ENCODE measurements at regions not wholly inside any gene's neighbourhood (a gene's known extent, or its start where the extent isn't known, plus 50 kb on each side); places are given as distances from the start of the nearest gene placed in this dataset.

DNA sequence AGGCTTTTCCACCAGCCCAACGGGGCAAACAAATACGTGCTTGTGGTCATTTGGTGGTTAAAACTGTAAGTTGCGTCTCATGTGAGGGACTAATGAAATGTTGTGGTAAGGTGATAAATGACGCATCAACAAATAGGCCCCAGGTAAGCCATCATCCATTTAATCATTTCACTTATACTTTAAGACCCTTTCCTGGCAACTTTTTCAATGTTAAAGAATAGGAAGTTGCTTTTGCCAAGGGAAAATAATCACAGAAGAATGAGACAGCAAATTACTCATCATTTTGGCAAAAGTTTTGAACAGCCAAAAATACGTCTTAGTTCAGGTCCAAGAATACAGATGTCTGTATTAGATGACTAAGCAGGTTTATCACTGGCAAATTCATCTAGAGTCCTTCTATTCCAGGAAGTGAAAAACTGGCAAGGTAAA is 660.4 kb downstream of the SLITRK1 start:
- Histone ChIP-seq H3K27me3 (ENCODE audit: control insufficient read depth, insufficient read depth, low read length) (no peaks in the 10 kb centered on the region), H3K9me3 (ENCODE audit: control insufficient read depth in 2 of 3, insufficient read depth in 1 of 3, low read length in 3 of 3) (no peaks in the 10 kb centered on the region), H3K27ac (ENCODE audit: low read depth in 2 of 2, low read length in 2 of 2) (no peak overlapping the region), H3K4me1 (ENCODE audit: control insufficient read depth in 2 of 3, insufficient read depth in 2 of 3, low read depth in 1 of 3, low read length in 3 of 3) (no peaks in the 10 kb centered on the region), H3K9ac (ENCODE audit: low read length in 3 of 3) (no peak overlapping the region), H3K36me3 (ENCODE audit: control insufficient read depth in 2 of 3, insufficient read depth in 3 of 3, low read length in 3 of 3) (no peaks in the 10 kb centered on the region), H3K4me3 (ENCODE audit: low read length in 3 of 3) (no peak overlapping the region)
- FAIRE-seq (no peak), DNase-seq (no peak)
- intact Hi-C loops (cut with DNase I) = no loop called here
- TF ChIP-seq, protein P1, sequence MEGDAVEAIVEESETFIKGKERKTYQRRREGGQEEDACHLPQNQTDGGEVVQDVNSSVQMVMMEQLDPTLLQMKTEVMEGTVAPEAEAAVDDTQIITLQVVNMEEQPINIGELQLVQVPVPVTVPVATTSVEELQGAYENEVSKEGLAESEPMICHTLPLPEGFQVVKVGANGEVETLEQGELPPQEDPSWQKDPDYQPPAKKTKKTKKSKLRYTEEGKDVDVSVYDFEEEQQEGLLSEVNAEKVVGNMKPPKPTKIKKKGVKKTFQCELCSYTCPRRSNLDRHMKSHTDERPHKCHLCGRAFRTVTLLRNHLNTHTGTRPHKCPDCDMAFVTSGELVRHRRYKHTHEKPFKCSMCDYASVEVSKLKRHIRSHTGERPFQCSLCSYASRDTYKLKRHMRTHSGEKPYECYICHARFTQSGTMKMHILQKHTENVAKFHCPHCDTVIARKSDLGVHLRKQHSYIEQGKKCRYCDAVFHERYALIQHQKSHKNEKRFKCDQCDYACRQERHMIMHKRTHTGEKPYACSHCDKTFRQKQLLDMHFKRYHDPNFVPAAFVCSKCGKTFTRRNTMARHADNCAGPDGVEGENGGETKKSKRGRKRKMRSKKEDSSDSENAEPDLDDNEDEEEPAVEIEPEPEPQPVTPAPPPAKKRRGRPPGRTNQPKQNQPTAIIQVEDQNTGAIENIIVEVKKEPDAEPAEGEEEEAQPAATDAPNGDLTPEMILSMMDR (IDR thresholded peaks at IDR 0.05; ENCODE audit: borderline replicate concordance, extremely low read depth, insufficient read depth) = no peak

DNA sequence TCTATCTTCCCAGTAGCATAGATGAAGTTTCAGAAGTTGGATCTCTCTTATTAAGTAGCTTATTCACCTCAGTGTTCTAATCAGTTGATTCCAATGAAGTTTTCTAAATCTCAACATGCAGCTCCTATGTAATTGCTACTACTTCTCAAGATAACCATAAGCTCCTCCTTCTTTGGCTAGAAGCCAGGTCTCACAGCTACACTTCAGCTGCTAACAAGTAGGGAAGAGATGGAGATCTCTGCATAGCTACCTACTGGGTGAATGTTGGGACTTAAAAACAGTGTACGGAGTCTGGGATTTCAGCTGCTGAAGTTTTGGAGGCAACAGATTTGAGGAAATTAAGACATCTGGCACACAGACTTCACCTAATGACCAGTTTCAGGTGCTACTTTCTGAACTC is 661.0 kb downstream of the SLITRK1 start:
- H3K9ac ChIP-seq (ENCODE audit: low read length in 3 of 3) = no peak overlapping the region
- no peak for FAIRE-seq
- no peak for DNase-seq
- H3K36me3 ChIP-seq (ENCODE audit: control insufficient read depth in 2 of 3, insufficient read depth in 3 of 3, low read length in 3 of 3) = no peaks in the 10 kb centered on the region
- no peak overlapping the region for H3K27ac ChIP-seq (ENCODE audit: low read depth in 2 of 2, low read length in 2 of 2)
- TF ChIP-seq, protein P1 (IDR thresholded peaks at IDR 0.05; ENCODE audit: borderline replicate concordance, extremely low read depth, insufficient read depth) = no peak
- no peaks in the 10 kb centered on the region for H3K9me3 ChIP-seq (ENCODE audit: control insufficient read depth in 2 of 3, insufficient read depth in 1 of 3, low read length in 3 of 3)
- intact Hi-C loops (cut with DNase I) = no loop called here
- H3K4me3 ChIP-seq (ENCODE audit: low read length in 3 of 3) = no peak overlapping the region
- no peaks in the 10 kb centered on the region for H3K4me1 ChIP-seq (ENCODE audit: control insufficient read depth in 2 of 3, insufficient read depth in 2 of 3, low read depth in 1 of 3, low read length in 3 of 3)
- H3K27me3 ChIP-seq (ENCODE audit: control insufficient read depth, insufficient read depth, low read length) = no peaks in the 10 kb centered on the region

DNA sequence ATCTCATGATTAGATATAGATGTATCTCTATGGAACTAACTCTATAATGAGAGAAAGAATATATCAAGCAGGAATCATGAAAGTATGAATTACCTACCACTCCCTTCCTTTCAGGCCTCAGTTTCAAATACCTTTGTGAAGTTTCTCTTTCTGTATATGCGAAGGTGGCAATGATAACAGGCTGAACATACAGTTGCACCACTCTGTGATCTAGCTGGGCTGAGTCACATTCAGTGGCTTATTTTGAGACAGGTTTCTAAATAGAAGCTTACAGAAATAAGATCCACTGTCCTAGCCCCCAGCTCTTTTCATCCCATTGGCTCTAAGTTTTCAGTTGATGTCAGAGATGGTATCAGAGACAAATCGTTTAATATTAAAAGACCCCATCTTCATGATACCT is 662.0 kb downstream of the SLITRK1 start:
- no peak for FAIRE-seq
- H3K27ac ChIP-seq (ENCODE audit: low read depth in 2 of 2, low read length in 2 of 2) = no peak overlapping the region
- TF ChIP-seq, protein P1 (IDR thresholded peaks at IDR 0.05; ENCODE audit: borderline replicate concordance, extremely low read depth, insufficient read depth) = no peak
- H3K9ac ChIP-seq (ENCODE audit: low read length in 3 of 3) = no peak overlapping the region
- H3K9me3 ChIP-seq (ENCODE audit: control insufficient read depth in 2 of 3, insufficient read depth in 1 of 3, low read length in 3 of 3) = no peaks in the 10 kb centered on the region
- no peaks in the 10 kb centered on the region for H3K27me3 ChIP-seq (ENCODE audit: control insufficient read depth, insufficient read depth, low read length)
- no peak overlapping the region for H3K4me3 ChIP-seq (ENCODE audit: low read length in 3 of 3)
- intact Hi-C loops (cut with DNase I) = no loop called here
- no peak for DNase-seq
- H3K36me3 ChIP-seq (ENCODE audit: control insufficient read depth in 2 of 3, insufficient read depth in 3 of 3, low read length in 3 of 3) = no peaks in the 10 kb centered on the region
- no peaks in the 10 kb centered on the region for H3K4me1 ChIP-seq (ENCODE audit: control insufficient read depth in 2 of 3, insufficient read depth in 2 of 3, low read depth in 1 of 3, low read length in 3 of 3)

DNA sequence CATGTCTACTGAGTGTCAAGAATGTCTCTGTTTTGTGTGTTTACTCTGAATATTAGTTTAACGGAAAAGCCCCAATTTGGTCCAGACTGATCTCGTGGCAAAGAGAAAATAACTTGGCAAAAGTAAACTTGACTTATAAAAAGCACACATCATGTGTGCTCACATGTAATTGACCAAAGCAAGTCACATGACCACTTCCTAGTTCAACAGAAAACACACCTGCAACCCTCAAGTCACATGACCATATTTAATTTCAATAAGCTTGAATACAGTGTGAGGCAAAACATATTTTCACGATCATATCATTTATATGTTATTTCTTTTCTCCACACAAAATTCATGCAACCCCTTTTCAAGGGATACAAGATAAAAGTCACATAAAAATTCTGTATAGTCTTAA is 662.4 kb downstream of the SLITRK1 start:
- Histone ChIP-seq H3K9ac (ENCODE audit: low read length in 3 of 3) (no peak overlapping the region), H3K9me3 (ENCODE audit: control insufficient read depth in 2 of 3, insufficient read depth in 1 of 3, low read length in 3 of 3) (no peaks in the 10 kb centered on the region), H3K36me3 (ENCODE audit: control insufficient read depth in 2 of 3, insufficient read depth in 3 of 3, low read length in 3 of 3) (no peaks in the 10 kb centered on the region), H3K27ac (ENCODE audit: low read depth in 2 of 2, low read length in 2 of 2) (no peak overlapping the region), H3K27me3 (ENCODE audit: control insufficient read depth, insufficient read depth, low read length) (no peaks in the 10 kb centered on the region), H3K4me3 (ENCODE audit: low read length in 3 of 3) (no peak overlapping the region), H3K4me1 (ENCODE audit: control insufficient read depth in 2 of 3, insufficient read depth in 2 of 3, low read depth in 1 of 3, low read length in 3 of 3) (no peaks in the 10 kb centered on the region)
- no peak for FAIRE-seq
- TF ChIP-seq, protein P1 (IDR thresholded peaks at IDR 0.05; ENCODE audit: borderline replicate concordance, extremely low read depth, insufficient read depth) = no peak
- DNase-seq = no peak
- intact Hi-C loops (cut with DNase I) = no loop called here
